Stimulated activated naive CD8-positive, alpha-beta T cell treated with anti-CD3 and anti-CD28 coated beads, Interleukin-15, Interleukin-2, amounts not matched to agents 100 U/mL and 50 U/mL, for 24 hours (primary cell): ENCODE measurements at regions not wholly inside any gene's neighbourhood (a gene's known extent, or its start where the extent isn't known, plus 50 kb on each side); places are given as distances from the start of the nearest gene placed in this dataset.

Experiments
- ATAC-seq: fragments of 150-1000 bp; cut with Tn5 transposase; one replicate; pipeline ENCODE4 v1.10.0; 2021
- DNase-seq: peaks from one replicate; pipeline ENCODE4 v3.0.0; 2021

DNA sequence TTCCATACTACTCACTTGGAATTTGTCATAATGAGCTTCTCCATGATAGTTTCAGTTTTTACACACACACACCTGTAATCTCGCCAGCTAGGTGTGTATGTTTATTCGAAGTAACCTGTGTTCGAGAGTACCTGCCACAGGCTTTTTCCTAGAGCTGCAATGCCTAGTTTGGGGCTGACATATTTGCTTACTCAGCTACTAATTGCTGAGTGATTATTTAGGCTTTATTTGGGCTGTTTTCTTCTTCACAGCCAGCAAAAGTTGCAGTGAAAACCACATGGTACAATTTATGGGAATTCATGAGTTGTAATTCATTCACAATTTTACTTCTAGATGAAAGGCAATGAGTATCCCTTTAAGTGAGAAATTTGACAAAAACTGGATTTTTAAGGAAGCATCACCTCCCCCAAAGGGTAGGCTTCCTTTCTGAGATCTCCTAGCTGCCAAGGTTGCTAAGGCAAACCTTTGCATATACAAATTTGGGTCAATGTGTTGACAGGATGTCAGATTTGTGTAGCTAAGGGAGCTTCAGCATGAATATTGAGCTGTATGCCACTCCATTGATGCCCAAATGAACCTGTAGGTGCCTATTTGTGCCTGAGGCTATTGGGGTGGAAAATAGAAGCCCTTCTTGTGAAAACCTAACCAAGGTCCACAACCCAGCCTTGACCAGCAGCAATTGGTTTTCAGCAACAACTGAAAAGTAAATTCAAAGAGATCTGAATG is 108.7 kb upstream of the OTX2 start:
- ATAC-seq (no peak), DNase-seq (no peak)

DNA sequence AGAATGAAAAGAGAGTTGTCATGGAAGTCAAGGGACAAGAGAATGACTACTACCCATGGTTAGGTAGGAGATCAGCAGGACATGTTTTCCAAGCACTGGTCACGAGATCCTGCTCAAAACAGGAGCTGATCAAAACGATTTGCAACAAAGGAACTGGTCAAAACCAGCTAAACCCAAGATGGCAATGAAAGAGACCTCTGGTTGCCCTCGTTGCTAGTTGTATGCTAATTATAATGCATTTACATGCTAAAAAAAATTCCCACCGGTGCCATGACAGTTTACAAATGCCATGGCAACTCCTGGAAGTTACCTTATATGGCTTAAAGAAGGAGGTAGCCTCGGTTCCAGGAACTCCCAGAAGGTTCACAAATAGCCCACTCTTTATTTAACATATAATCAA is 95.0 kb upstream of the OTX2 start:
- DNase-seq (no peak), ATAC-seq (no peak)

DNA sequence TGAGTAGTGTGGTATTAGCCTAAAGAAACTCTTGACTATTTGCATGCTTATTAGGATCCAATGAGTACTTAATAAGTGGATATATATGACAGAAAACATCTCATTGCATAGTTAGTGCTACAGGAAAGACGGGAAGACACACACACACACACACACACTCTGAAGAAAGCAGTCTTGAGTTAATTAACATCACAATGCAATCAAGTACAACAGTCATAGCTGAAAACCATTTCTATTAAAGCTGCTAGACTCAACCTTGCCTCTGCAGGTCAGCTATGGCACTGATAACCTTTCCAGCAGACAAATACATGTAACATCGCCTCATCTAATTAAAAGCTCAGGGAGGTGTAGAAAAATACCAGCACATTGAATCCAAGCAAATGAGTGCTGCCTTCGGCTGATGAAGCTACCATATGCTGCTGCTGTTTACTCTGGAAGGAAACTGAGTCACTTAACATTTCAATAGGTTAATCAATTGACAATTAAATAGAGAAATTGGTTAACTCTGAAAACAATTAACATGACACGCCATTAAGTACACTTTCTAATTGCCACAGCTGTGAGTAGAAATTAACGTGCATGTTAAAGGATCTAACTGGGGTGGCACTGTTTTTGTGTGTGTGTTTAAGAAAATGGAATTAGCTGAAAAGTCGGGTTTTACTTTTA is 93.2 kb upstream of the OTX2 start:
- no peak for ATAC-seq
- DNase-seq, result no peak

DNA sequence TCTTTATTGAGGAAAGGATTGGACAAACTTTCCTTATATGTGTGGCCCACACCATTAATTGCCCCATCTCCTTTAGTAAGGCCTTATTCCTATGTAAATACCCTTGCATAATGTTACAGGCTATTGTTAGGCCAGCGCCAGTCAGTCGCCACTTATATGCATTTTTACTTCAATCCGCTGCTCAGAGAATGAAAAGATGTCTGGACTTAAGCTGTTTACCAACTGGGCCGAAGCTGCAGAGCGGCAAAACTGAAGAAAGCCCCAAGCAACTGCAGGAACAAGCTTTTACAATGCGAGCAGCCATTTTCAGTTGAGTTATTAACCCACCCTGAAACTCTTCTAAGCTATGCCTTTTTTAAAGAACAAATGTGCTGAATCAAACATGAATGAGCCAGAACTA is 92.1 kb upstream of the OTX2 start:
- DNase-seq (no peak), ATAC-seq (no peak)

DNA sequence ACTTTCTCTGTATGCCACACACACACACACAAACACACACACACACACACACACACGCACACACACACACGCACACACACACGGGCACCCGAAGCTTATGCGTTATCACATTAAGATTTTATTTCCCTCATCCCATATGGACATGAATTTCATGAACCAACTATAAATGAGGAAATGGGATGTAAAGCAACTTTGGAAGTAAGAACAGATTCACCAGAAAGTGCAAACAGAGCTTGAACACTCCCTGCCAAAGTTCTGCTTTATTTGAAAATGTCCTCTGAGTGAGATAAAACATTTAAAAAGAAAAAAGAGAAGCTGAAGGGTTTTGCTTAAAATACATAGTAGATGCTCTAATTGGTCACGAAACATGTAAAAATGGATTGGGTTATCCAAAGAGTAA is 90.4 kb upstream of the OTX2 start:
- DNase-seq (no peak), ATAC-seq (no peak)

DNA sequence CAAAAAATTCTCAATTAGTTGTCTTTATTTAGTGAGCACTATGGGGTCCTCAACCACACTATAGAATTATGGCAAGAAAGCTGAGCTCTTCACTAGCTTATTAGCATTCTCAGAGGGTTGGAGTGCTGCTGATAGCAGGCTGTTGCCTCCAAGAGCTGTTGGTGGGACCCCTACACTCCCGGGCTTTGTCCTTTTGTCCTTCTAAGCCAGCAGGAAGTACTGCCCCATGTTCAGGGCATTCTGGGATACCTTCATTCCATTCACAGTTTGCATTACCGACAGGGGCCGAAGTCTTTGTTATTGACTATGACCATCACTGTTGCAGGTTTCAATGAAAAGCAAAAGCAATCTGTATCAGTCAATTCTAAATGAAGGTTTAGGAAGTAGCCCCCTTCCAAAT is 89.5 kb upstream of the OTX2 start:
- no peak for ATAC-seq

DNA sequence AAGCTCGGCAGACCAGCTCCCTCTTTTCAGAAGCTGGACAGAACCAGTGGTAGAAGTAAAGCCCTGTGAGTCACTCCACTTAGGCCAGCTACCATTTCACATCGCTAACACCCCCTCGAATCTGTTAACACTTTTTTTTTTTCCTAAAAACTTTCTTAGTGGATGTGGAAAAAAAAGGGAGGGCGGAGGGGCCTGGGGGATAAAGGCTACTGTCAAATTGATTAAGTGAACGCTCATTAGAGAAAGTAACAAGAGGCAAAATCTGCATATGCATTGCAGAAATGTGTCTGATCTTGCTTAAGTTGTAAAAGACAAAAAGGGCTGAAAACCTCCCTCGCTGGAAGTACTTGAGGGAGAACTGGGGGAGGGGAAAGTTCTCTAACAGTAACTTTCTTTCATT is 86.6 kb upstream of the OTX2 start:
- ATAC-seq (no peak), DNase-seq (no peak)

More for the DNA sequence above, 89.5 kb upstream of the OTX2 start:
- DNase-seq, result no peak

DNA sequence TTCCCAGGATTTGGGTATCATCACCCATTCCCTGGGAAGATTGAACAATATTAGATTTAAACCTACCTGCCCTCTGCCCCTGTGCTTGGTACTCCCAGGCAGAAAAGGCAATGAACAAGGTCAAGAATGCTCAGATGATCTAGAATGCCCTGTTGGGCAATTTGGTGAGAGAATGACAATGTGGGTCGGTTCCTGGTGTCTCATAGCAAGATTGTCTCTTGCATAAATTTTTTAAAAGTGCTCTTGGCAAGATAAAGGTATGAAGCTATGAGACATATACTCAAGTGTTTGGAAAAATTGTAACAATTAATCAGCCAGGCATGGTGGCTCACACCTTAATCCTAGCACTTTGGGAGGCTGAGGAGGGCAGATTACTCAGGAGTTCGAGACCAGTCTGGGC is 86.0 kb upstream of the OTX2 start:
- DNase-seq (no peak), ATAC-seq (no peak)

DNA sequence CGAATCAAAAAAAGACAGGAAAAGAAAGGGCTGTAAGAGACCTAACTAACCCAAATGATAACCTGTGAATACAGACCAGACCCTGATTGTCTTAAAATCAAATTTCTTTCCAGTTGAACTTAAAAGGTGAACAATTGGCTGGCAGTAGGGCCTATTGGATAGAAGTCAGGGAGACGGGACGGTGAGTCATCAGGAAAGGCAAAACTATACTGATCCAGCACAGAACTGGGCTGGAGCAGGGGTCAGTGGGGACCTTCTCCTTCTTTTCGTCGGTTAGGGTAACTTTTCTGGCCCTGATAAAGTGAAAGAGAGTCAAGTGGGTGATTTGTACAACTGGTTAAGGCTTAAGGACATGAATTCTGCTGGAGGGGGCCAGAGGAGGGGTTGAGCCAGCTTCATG is 84.9 kb upstream of the OTX2 start:
- no peak for ATAC-seq
- no peak for DNase-seq

DNA sequence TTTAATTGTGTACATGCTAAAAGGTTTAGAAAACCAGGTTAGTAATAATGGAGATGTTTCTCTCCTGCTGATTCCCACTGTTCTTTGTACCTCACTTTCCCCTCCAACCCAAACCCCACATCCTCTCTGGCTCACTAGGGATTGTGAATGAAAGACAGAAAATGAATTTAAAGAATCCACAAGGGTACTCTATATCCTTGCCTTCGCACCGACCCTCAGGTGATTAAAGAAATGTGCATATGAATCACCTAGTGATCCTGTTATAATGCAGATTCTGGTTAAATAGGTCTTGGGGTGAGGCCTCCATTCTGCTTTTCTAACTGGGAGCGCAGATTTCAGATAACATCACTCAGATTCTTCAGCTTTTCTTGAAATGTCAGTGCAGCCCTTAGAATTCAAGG is 84.3 kb upstream of the OTX2 start:
- ATAC-seq (no peak), DNase-seq (no peak)

DNA sequence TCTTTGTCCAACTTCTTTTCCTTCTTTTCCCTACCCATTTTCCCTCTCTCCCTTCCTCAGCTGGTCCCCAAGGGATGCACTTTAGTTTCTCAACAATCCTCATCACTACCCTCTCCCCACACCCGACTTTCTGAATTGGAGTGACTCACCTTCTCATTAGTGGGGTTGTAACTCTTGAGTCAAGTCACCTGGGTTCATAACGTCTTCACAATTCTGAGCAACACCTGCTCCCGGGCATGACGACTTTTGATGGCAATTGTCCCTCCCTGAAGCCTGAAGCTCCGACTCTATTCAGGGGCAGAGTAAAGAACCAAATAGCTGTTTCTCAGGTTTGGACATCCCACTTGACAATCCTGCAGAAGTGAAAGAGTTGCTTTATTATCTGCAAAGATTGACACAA is 82.7 kb upstream of the OTX2 start:
- ATAC-seq, result no peak
- no peak for DNase-seq

DNA sequence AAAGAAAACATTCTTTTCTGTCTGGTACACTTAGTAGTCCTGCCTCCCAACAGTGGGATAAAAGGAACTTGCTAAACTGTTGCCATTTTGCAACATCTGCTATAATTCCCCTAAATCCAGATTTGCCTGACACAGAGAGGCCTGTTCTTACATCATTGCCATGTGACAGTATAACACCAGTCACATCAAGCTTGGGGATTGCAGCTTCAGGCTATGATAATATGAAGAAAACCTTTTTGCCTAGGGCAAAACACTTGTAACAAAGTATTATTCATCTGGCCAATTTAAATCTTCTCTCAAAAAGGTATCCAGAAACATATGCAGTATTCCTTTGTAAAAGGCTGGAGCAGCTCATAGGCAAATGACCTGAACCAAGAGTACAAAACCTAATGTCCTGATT is 80.9 kb upstream of the OTX2 start:
- ATAC-seq (no peak), DNase-seq (no peak)

DNA sequence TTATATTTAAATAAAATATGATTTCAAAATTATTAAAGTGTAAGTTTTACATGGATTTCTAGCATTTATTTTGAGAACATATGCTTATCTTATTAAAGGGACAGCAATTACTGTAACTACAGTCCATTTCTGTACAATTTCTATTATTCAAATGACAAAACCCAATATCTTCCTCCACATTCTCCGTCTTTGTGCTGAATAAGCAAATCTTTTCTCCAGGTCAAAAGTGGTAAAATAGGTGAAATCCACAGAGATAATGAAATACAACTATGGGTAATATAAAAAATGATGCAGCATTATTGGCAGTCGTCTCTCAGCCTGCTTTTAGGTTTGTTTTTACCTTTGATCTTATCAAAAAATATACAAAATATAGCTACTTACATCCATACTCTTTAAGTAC is 79.4 kb upstream of the OTX2 start:
- DNase-seq (no peak), ATAC-seq (no peak)

DNA sequence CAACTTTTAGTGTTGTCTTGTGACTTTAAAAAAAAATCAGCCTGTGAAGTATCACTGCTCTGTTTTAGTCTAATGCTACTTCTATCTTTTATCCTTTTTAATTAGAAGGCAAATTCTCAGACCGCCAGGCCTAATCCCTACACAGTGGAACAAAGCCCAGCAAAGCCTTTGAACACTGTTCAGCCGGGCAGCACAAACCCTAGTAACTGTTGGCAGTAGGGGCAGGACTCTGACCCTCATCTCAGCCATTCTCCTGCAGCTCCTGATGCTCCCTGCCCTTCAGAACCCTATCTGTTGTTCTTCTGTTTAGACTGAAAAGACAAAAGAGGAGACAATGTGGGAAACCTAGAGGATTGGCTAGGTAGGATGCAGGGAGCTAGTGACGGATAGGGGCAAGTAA is 78.0 kb upstream of the OTX2 start:
- no peak for ATAC-seq
- DNase-seq, result no peak

DNA sequence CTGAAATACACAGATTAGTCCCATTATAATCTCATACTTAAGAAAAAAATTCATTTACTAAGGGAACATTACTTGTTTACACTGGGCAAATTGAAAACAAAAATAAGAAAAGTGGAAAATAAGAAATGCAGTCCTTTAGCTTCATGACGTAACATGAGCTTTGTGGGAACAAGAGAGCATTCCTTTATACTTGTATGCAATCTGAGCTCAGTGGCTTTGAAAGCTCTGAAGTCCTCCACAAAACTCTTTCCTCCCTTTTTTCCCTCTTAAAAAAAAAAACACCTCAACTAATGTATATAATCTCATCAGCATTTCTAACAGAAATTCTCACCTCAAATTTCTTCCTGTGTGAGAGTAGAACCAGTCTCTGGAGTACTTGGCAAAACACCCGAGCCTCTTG is 76.9 kb upstream of the OTX2 start:
- ATAC-seq (no peak), DNase-seq (no peak)

DNA sequence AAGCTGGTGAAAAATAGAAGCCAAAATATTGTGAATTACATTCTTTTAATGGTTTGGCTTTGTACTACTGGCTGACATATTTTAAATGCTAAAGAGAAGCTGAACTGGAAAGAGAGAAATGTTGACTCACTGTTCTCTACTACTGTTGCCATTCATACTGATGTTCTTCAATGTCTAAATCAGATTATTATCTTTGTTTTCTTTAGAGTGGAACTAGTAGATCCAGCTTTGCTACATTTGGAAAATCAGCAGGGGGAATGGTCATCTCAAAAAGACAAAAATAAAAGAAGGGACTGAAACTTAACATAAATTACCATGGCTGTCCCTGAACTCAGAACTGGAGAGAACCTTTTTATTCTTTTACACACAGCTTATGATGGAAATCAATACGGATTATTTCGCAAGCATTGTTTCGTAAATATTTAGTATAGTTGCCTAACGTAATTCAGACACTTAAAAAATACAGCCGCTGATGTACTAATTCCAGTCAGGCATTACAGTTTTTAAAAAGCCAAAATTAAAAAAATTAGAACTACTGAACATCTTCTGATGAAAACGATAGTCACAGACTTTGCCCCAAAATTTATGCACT is 76.3 kb upstream of the OTX2 start:
- ATAC-seq, result no peak
- DNase-seq, result no peak

DNA sequence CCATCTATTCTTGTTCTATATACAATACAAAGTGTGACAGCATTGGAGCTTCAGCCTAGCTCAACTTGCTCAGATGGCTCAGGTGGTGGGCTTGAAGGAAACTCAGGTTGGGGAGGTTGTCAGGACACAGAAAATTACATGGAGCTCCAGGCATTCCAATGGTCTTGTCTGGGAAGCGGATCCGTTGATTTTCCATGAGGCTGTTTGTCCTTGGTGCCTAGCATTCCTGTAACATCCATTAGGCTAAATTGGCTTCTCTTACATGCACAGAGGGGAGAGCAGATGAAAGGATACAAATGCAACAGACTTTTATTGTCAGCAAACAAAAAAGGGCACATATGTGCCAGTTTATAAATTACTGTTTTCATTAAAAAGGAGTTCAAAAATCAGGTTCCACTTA is 75.5 kb upstream of the OTX2 start:
- DNase-seq, result no peak
- no peak for ATAC-seq

DNA sequence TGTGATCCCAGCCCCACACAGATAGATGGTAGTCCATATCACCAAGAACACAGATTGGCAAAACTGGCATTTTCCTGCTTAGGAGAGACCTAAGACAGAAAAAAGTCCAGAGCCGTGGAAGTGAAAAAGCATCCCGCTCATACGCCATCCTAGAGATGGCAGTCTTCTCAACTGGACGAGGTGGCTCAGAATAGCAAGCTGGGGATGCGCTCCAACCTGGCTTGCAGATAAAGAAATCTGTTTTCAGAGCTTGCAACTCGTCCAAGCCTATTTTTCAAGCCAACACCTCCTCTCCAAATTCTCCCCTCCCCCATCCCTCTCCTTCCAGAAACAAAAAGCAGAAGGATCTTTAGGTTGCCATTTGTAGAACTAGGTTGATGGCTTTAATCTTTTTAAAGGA is 74.3 kb upstream of the OTX2 start:
- no peak for ATAC-seq
- no peak for DNase-seq

DNA sequence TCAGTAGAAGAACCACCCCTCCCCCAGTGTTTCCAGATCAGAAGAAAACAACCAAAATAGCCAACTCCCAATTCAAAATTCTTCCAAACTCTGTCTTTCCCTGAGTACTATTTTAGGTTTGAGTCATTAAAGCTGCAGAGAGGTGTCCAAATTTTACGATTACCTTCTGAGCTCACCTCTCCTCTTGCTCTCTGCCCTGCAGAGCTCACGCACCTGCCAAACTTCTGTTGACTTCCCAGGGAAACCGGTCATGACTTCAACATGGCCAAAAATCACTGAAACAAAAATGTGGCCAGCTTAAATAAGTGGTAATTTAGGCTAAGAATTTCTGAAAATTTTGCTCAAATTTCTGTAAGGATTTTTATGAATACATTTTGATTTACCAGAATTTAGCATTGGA is 70.9 kb upstream of the OTX2 start:
- DNase-seq (no peak), ATAC-seq (no peak)

DNA sequence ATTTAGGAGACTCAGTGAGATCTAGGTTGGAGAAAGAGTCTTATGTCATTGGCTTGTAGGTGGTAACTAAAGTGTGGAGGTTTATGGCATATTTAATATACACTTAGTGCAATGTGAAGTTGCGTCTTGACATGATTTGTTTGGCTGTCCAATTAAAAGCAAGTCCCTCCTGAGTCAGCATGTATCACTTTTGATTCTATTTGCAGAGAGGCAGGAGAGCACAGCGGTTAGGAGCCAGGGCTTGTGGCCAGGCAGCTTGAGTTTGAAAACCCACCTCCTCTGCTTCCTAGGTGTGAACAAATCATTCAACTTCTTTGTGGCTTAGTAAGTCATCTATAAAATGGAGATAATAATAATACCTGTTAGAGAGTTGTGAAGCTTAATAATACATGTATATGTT is 68.5 kb upstream of the OTX2 start:
- DNase-seq, result no peak
- ATAC-seq, result no peak

DNA sequence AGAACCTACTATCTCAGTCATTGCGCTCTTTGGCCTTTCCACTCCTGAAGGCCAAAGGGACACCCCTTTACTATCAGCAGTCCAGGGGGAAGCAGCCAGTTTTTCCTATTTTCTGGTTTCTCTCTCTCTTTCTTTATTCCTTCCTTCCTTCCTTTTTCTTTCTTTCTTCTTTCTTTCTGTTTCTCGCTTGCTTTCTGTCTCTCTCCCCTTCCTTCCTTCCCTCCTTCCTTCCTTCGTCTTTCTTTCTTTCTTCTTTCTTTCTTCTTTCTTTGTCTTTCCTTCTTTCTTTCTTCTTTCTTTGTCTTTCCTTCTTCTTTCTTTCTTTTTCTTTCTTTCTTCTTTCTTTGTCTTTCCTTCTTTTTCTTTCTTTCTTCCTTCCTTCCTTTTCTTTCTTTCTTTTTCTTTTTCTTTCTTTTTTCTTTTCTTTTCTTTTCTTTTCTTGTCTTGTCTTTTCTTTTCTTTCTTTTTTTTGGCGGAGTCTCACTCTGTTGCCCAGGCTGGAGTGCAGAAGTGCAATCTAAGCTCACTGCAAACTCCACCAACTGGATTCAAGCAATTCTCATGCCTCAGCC is 64.9 kb upstream of the OTX2 start:
- DNase-seq (no peak), ATAC-seq (no peak)

DNA sequence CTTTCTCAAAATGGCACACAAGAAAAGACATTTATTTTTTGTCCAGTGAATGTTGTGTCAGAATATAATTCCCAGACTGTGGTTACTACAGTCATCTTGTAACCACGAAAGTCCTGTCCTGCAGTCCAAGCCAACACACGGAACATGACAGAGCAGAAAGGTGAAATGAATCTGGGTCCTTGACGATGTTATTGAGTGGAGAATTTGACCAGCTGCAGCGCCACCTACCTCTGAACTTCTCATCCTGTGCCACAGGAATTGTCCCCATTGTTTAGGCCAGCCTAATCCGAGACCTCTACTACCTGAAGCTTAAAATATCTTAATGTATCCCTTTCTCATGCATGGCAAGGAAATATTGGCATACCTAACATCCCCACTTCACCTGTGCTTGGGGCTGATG is 64.1 kb upstream of the OTX2 start:
- DNase-seq, result no peak

DNA sequence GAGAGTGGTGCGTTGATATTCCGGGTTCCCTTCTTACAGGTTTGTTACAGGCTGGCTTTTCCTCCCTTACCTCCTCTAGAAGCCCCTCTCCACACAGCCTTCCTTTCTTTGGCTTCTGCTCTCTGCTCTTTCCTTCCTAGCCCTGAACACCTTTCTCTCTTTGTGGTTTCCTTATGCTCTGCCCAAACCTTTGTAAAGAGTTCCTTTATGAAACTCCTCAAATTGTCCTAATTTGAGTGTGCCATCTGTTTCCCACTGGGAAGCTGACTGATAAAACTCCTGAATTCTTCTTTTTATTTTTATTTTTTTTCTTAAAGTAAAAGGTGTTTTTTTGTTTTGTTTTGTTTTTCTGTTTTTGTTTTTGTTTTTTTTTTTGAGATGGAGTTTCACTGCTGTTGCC is 60.1 kb upstream of the OTX2 start:
- ATAC-seq (no peak), DNase-seq (no peak)

More for the DNA sequence above, 64.1 kb upstream of the OTX2 start:
- no peak for ATAC-seq

DNA sequence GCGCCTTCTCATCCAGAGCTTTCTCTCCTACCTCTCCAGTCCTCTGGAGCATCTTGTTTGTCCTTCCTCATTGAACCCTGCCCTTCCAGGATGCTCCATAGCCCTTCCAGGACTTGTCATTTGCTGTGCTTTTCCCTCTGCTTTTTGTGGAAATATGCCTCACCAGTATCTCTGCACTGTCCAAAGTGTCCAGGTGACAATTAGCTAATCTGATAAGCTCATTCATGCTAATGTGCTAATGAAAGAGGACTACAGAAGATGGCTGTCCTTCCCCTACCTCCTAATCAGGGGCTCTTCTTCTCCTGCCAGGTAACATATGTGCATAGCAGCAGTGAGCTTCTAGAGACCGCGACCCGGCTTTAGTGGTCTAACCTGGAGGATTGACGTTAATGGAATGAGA is 58.4 kb upstream of the OTX2 start:
- ATAC-seq (no peak), DNase-seq (no peak)
